Activated naive CD4-positive, alpha-beta T cell treated with anti-CD3 and anti-CD28 coated beads, Interleukin-2, amount 50 U/mL, for 24 hours (primary cell): ENCODE measurements at regions not wholly inside any gene's neighbourhood (a gene's known extent, or its start where the extent isn't known, plus 50 kb on each side); places are given as distances from the start of the nearest gene placed in this dataset.

ENCODE experiments used
- H3K27ac Mint-ChIP-seq: one replicate; pipeline ENCODE4 v1.8.0; 2021; ENCODE audit warnings: mild to moderate bottlenecking, mixed read lengths
- H3K27me3 Mint-ChIP-seq: one replicate; pipeline ENCODE4 v1.8.0; 2021; ENCODE audit warnings: mixed read lengths
- H3K36me3 Mint-ChIP-seq: one replicate; pipeline ENCODE4 v1.8.0; 2021; ENCODE audit warnings: mixed read lengths
- H3K4me1 Mint-ChIP-seq: one replicate; pipeline ENCODE4 v1.8.0; 2021; ENCODE audit warnings: mixed read lengths
- H3K4me3 Mint-ChIP-seq: one replicate; pipeline ENCODE4 v1.8.0; 2021; ENCODE audit warnings: mild to moderate bottlenecking, mixed read lengths
- H3K9me3 Mint-ChIP-seq: one replicate; pipeline ENCODE4 v1.8.0; 2021; ENCODE audit warnings: mixed read lengths

DNA sequence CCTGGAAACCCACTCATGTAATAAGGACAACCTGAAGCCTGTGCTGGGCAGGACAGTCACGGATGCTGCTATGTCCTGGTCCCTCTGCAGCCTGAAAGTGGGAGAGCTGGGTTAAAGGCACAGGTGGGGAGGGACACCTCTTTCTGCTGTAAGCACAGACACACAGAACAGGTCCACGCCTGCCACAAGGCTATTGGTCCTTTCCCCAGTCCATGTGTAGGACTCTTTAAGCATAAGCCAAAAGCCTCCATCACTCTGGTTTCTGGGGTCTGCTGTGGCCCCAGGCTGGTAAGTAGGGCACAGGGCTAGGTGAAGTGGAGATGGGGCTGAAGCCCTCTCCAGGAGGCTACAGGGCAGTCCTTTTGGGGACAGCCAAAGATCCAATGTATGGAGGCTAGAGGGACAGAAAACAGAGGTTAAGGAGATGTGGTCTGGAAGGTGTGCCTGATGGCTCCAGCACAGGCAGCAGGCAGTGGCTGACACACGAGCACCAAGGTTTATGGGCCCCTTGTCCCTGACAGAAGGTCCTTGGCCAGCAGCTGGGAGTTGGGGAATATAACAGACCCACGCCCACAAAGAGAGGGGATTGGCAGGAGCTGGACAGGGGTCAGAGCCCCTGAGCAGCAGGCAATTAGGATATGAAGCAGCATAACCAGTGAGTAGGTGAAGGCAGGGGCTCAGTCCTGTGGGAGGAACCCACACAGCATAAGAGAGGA, 203.6 kb upstream of the MVB12B start:
- no peaks in the 10 kb centered on the region for H3K9me3 Mint-ChIP-seq
- H3K4me3 Mint-ChIP-seq = no peak overlapping the region
- H3K4me1 Mint-ChIP-seq = no peaks in the 10 kb centered on the region
- H3K27ac Mint-ChIP-seq = no peak overlapping the region
- H3K36me3 Mint-ChIP-seq = no peaks in the 10 kb centered on the region
- H3K27me3 Mint-ChIP-seq = peaks cover 15% of the 10 kb centered on the region

DNA sequence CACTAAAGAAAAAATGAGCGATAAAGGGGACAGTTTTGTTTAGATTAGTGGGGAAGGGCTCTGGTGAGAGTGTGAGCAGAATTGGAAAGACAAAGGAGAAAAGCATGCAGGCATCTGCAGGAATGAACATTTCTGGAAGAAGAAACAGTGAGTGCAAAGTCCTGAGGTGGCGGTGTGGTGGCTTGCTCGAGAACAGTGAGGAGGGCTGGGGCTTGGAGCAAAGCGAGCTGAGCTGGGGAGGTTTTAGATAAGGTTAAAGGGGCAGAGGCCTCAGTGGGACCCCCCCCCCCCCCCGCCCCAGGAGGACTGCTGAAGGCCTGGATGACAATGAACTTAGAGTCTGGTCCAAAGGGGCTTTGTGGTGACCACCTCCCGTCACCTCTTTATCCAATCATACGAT, 202.7 kb upstream of the MVB12B start:
- no peaks in the 10 kb centered on the region for H3K4me1 Mint-ChIP-seq
- peaks cover 15% of the 10 kb centered on the region for H3K27me3 Mint-ChIP-seq
- H3K9me3 Mint-ChIP-seq = no peaks in the 10 kb centered on the region
- H3K36me3 Mint-ChIP-seq = no peaks in the 10 kb centered on the region
- no peak overlapping the region for H3K27ac Mint-ChIP-seq
- no peak overlapping the region for H3K4me3 Mint-ChIP-seq

- H3K4me1 Mint-ChIP-seq = no peaks in the 10 kb centered on the region
- no peaks in the 10 kb centered on the region for H3K36me3 Mint-ChIP-seq
- no peak overlapping the region for H3K27ac Mint-ChIP-seq
- H3K27me3 Mint-ChIP-seq = peaks cover 19% of the 10 kb centered on the region
- no peak overlapping the region for H3K4me3 Mint-ChIP-seq
- H3K9me3 Mint-ChIP-seq = no peaks in the 10 kb centered on the region
Measured at GRCh38 chr9:126125177-126125576, 201.5 kb upstream of the MVB12B start.

- H3K36me3 Mint-ChIP-seq = no peaks in the 10 kb centered on the region
- no peaks in the 10 kb centered on the region for H3K9me3 Mint-ChIP-seq
- H3K27ac Mint-ChIP-seq = no peak overlapping the region
- H3K4me3 Mint-ChIP-seq = no peak overlapping the region
- H3K4me1 Mint-ChIP-seq = no peaks in the 10 kb centered on the region
- H3K27me3 Mint-ChIP-seq = peaks cover 19% of the 10 kb centered on the region
Measured at GRCh38 chr9:126125577-126125976, 201.1 kb upstream of the MVB12B start.

DNA sequence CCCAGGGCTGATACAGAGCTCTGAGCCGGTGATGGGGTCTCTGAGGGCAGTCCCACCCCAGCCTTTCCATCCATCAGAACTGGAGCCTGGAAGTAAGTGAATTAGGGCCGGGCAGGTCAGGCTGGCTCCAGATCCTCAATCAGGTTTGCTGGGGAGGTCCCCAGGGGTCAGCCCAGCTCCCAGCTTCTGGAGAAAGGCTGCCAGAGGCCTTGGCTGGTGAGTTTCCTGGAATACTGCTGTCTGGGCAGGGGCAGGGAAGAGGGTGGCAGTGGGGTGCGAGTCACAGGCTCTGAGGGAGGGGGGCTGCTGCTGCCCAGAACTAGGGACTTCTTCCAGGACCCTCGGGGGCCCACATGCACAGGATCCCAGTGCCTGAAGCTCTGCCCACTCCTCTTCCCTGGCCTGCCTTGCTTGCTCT, 200.6 kb upstream of the MVB12B start:
- Mint-ChIP-seq H3K36me3 (no peaks in the 10 kb centered on the region), H3K27ac (no peak overlapping the region), H3K4me3 (no peak overlapping the region), H3K9me3 (no peaks in the 10 kb centered on the region), H3K4me1 (no peaks in the 10 kb centered on the region), H3K27me3 (peaks cover 19% of the 10 kb centered on the region)

DNA sequence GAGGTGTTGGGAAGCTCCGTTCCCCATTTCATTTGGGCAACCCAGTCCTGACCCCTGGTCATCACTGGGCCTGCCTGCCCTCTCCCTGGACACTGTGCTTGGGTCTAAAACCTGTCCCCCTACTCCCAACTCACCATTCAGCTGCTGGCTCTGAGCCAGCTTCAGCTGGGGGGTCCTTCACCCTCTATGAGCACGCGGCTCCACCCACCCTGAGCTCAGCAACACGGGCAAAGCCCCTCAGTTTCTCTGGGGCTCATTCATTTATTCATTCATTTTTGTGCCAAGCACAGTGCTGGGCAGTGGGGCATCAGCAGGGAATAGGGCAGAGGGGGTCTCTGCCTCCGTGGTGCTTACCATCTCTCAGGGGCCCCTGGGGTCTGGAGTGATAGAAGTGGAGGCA, 199.8 kb upstream of the MVB12B start:
- H3K36me3 Mint-ChIP-seq = no peaks in the 10 kb centered on the region
- H3K27ac Mint-ChIP-seq = no peak overlapping the region
- no peak overlapping the region for H3K4me3 Mint-ChIP-seq
- no peaks in the 10 kb centered on the region for H3K9me3 Mint-ChIP-seq
- no peaks in the 10 kb centered on the region for H3K4me1 Mint-ChIP-seq
- peaks cover 19% of the 10 kb centered on the region for H3K27me3 Mint-ChIP-seq

GRCh38 chr9:126127591-126127990, 199.0 kb upstream of the MVB12B start:
- Mint-ChIP-seq H3K9me3 (no peaks in the 10 kb centered on the region), H3K4me3 (no peak overlapping the region), H3K27me3 (peaks cover 22% of the 10 kb centered on the region), H3K36me3 (no peaks in the 10 kb centered on the region), H3K27ac (no peak overlapping the region), H3K4me1 (no peaks in the 10 kb centered on the region)

DNA sequence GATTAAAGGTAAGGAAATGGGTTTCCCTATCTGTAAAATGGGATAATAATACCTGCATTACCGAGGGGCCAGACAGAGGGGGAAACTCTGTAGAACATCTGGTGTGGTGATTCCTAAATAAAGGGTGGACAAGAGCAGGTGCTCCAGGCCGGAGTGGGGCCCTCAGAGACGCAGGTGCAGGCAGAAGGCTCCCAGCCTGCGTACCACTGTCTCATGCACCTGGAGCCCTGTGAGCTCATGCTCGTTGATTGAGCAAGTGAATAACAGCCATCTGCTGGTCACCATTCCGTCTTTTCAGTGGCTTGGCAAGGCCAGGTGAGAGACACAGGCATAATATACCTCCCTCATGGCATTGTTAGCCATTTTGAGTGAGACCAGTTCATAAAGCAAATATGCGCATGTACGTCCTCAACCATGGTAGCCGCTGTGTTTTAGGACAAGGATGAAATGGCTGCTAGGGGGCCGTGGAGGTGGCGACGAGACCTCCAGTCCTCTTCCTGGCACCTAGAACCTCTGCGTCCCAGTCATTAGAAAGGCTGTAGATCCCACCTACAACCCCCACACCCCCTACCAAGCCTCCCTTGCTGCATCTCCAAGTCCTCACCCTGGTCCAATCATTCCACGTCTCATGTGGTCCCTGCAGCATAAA, 198.0 kb upstream of the MVB12B start:
- Mint-ChIP-seq H3K27ac (no peak overlapping the region), H3K27me3 (peaks cover 21% of the 10 kb centered on the region), H3K4me3 (no peak overlapping the region)

DNA sequence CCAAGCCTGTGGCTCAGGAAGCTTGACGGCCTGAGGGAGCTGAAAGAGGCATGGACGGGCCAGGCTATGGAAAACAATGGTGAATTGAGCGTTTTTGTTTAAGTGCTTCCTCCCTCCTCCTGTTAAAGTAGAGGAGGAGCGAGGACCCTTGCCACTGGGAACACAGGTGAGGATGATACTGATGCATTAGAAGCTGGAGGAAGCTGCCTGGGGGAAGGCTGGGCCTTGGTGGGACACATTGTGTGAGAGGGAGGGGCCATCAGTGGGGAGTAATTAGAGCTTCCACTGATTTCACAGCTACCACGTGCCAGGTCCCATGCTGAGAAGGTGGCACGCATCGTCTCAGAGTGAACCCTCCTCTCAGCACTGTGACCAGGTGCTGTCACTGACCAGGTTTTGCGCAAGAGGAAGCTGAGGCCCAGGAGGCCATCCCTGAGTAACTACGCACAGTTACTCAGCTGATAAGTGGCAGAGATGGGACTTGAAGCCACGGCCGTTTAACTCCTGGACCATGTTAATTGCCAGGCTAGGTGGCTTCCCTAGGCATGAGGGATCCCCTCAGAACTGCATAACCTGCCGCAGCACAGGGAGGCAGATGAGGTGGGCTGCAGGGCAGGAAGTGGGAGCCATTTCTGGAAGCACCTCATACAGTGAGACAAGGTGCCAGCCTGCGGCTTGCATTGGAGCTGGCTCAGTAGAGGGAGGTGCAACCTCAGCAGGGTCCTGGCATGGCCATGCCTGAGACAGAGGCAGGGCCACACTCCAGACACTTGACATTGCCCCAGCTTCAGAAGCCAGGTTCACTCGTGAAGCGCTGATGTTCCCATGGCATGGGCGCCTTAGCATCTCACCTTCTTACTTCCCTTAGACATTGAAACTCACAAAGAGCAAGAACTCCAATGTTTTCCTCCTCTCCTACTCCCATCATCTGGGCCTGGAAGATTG, 195.3 kb upstream of the MVB12B start:
- no peaks in the 10 kb centered on the region for H3K36me3 Mint-ChIP-seq
- no peak overlapping the region for H3K4me3 Mint-ChIP-seq

More for the DNA sequence above, 198.0 kb upstream of the MVB12B start:
- no peaks in the 10 kb centered on the region for H3K36me3 Mint-ChIP-seq
- H3K9me3 Mint-ChIP-seq = no peaks in the 10 kb centered on the region
- no peaks in the 10 kb centered on the region for H3K4me1 Mint-ChIP-seq

GRCh38 chr9:126132746-126133145, 193.9 kb upstream of the MVB12B start:
- Mint-ChIP-seq H3K4me1 (no peaks in the 10 kb centered on the region), H3K27me3 (peaks cover 20% of the 10 kb centered on the region), H3K4me3 (no peak overlapping the region), H3K36me3 (no peaks in the 10 kb centered on the region), H3K9me3 (peaks cover 6% of the 10 kb centered on the region), H3K27ac (no peak overlapping the region)

More for the DNA sequence above, 195.3 kb upstream of the MVB12B start:
- Mint-ChIP-seq H3K27ac (no peak overlapping the region), H3K4me1 (no peaks in the 10 kb centered on the region), H3K27me3 (peaks cover 22% of the 10 kb centered on the region), H3K9me3 (peaks cover 6% of the 10 kb centered on the region)

DNA sequence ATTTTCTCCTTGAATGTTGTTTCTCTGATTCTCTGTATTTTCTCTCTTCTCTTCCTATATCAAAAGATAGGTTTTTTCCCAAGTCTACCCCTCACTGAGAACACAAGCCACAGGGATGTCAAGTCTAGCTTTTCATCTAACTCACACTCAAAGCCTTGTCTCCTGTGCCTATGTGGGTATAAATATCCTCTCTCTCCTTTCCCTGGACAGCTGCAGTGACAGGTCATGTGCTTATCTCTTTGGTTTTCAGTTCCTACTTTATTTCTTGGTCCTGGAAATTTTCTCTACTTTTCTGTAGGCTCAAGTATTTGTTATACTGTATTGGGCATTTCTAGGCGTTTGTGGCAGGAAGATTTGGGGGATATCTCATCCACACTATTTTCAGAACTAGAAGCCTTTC, 182.4 kb upstream of the MVB12B start:
- Mint-ChIP-seq H3K27me3 (peaks cover 31% of the 10 kb centered on the region), H3K36me3 (peaks cover 2% of the 10 kb centered on the region), H3K27ac (no peak overlapping the region), H3K9me3 (peaks cover 15% of the 10 kb centered on the region), H3K4me1 (peaks cover 6% of the 10 kb centered on the region), H3K4me3 (no peak overlapping the region)

- peaks cover 30% of the 10 kb centered on the region for H3K27me3 Mint-ChIP-seq
- peaks cover 2% of the 10 kb centered on the region for H3K36me3 Mint-ChIP-seq
- peaks cover 9% of the 10 kb centered on the region for H3K9me3 Mint-ChIP-seq
- H3K4me1 Mint-ChIP-seq = peaks cover 6% of the 10 kb centered on the region
- H3K4me3 Mint-ChIP-seq = no peak overlapping the region
- H3K27ac Mint-ChIP-seq = no peak overlapping the region
Measured at GRCh38 chr9:126144603-126145456, 181.8 kb upstream of the MVB12B start.

DNA sequence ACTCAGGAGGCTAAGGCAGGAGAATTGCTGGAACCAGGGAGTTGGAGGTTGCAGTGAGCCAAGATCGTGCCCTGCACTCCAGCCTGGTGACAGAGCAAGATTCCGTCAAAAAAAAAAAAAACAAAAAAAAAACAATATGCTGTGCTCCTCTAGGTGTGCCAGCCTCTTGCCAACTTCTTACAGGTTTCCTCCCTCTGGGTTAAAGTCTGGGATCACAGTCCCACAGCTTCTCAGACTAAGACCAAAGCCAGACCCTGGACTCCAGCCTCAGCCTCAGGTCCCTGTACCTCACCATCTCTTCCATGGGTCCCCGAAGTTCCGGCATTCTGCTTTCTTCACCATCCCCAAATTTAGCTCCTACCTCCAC, 180.8 kb upstream of the MVB12B start:
- Mint-ChIP-seq H3K4me3 (no peak overlapping the region), H3K27ac (no peak overlapping the region), H3K4me1 (peaks cover 6% of the 10 kb centered on the region), H3K9me3 (peaks cover 6% of the 10 kb centered on the region), H3K27me3 (peaks cover 30% of the 10 kb centered on the region), H3K36me3 (peaks cover 2% of the 10 kb centered on the region)

GRCh38 chr9:126146254-126147145, 180.1 kb upstream of the MVB12B start:
- H3K27ac Mint-ChIP-seq = no peak overlapping the region
- H3K36me3 Mint-ChIP-seq = peaks cover 2% of the 10 kb centered on the region
- peaks cover 6% of the 10 kb centered on the region for H3K9me3 Mint-ChIP-seq
- H3K4me3 Mint-ChIP-seq = no peak overlapping the region
- H3K4me1 Mint-ChIP-seq = peaks cover 6% of the 10 kb centered on the region
- peaks cover 28% of the 10 kb centered on the region for H3K27me3 Mint-ChIP-seq
